ENCODE measurements at regions not wholly inside any gene's neighbourhood (a gene's known extent, or its start where the extent isn't known, plus 50 kb on each side); places are given as distances from the start of the nearest gene placed in this dataset.
"Not testable (repeated sequence)": the region's sequence is repeated elsewhere in the genome, so short reads cannot be mapped to it uniquely, and the experiment has no call there.

DNA sequence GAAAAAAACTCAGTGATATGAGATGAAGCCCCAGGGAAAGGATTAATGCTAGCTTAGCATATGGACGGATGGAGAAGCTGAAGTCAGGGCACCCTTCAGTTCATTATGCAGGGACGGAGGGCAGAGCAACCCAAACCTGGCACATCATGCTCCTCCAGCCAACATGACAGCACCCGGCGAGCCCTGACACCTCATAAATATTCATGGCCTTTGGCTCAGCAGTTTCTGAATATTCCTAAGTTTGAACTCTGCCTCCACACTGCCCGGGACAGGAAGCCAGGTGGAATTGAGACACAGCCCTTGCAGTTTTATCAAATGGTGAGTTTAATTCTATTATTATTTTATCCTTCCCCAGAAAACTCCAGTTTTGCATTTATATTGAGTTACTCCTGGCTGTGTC is 87.3 kb upstream of the SH3BP4 start:
- H3K36me3 ChIP-seq (ENCODE audit: insufficient read depth, low read length) = no peaks in the 10 kb centered on the region
- no peak overlapping the region for H3K4me3 ChIP-seq (ENCODE audit: low read depth in 1 of 2, low read length in 2 of 2)
- no peaks in the 10 kb centered on the region for H3K4me1 ChIP-seq (ENCODE audit: insufficient read depth, low read length)
- DNase-seq (no peak), ATAC-seq (ENCODE audit: insufficient read depth, low read depth) (no peak)
- no peak overlapping the region for H3K9ac ChIP-seq (ENCODE audit: low read depth, low read length)
- H3K27ac ChIP-seq (ENCODE audit: low read length) = no peak overlapping the region
- TF ChIP-seq, protein P1, sequence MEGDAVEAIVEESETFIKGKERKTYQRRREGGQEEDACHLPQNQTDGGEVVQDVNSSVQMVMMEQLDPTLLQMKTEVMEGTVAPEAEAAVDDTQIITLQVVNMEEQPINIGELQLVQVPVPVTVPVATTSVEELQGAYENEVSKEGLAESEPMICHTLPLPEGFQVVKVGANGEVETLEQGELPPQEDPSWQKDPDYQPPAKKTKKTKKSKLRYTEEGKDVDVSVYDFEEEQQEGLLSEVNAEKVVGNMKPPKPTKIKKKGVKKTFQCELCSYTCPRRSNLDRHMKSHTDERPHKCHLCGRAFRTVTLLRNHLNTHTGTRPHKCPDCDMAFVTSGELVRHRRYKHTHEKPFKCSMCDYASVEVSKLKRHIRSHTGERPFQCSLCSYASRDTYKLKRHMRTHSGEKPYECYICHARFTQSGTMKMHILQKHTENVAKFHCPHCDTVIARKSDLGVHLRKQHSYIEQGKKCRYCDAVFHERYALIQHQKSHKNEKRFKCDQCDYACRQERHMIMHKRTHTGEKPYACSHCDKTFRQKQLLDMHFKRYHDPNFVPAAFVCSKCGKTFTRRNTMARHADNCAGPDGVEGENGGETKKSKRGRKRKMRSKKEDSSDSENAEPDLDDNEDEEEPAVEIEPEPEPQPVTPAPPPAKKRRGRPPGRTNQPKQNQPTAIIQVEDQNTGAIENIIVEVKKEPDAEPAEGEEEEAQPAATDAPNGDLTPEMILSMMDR (IDR thresholded peaks at IDR 0.05; ENCODE audit: borderline replicate concordance, extremely low read depth, low read length, poor library complexity, severe bottlenecking) = no peak
- TF ChIP-seq EZH2 (IDR thresholded peaks at IDR 0.05; ENCODE audit: borderline replicate concordance, low read depth, low read length, severe bottlenecking) = no peak
- peaks cover 18% of the 10 kb centered on the region for H3K27me3 ChIP-seq (ENCODE audit: insufficient read depth, low read length, poor library complexity)
- no peaks in the 10 kb centered on the region for H4K20me1 ChIP-seq (ENCODE audit: insufficient read depth, low read length)
- no peaks in the 10 kb centered on the region for H3K9me3 ChIP-seq (ENCODE audit: insufficient read depth, low read length, severe bottlenecking)
- H3K79me2 ChIP-seq (ENCODE audit: insufficient read depth, low read length) = no peaks in the 10 kb centered on the region
- no peak overlapping the region for H3K4me2 ChIP-seq (ENCODE audit: insufficient read depth, low read length)
- no peak overlapping the region for H2AFZ ChIP-seq (ENCODE audit: low read depth, low read length)

DNA sequence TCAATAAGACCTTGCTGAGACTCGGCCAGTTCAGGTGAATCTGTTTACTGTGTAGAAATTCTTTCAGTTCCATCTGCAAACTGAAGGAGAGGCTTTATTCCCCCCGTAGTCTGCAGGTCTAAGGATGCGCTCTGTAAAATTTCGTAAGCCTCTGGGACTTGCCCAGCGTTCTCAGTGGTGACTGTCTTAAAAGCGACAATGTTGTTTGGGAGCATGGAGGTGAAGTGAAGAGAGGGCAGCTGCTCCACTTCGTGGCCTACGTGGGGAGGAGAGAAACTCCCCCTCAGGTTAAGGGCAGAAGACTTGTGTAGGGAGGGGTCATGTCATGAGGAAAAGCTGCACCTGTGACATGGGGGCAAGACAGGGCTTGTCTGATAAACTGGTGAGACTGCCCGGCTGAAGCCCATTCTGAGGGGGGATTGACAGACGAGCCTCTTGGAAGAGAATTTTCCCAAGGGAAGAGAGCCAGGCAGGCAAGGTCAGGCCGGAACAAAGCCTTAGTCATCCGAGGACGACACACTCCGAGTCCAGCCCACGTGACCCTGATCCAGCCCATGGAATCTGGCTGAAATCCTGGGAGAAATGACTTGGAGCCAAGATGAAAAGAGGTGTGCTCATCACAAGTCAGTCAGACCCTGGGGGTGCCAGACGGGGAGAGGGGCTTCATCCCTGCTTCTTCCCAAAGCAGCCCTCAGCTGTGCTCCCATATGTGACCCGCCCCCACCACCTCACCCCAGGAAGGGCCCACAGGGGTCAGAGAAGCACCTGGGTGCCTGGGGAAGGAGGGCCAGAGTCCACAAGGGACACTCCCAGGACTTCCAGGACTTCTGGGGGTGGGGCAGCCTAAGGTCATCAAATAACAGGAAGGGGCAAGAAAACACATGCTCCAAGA is 88.5 kb upstream of the SH3BP4 start:
- no peak overlapping the region for H3K27ac ChIP-seq (ENCODE audit: low read length)
- TF ChIP-seq, protein P1 (IDR thresholded peaks at IDR 0.05; ENCODE audit: borderline replicate concordance, extremely low read depth, low read length, poor library complexity, severe bottlenecking) = no peak
- TF ChIP-seq EZH2 (IDR thresholded peaks at IDR 0.05; ENCODE audit: borderline replicate concordance, low read depth, low read length, severe bottlenecking) = no peak
- no peak for DNase-seq
- H3K4me3 ChIP-seq (ENCODE audit: low read depth in 1 of 2, low read length in 2 of 2) = no peak overlapping the region
- no peaks in the 10 kb centered on the region for H3K9me3 ChIP-seq (ENCODE audit: insufficient read depth, low read length, severe bottlenecking)
- H3K36me3 ChIP-seq (ENCODE audit: insufficient read depth, low read length) = no peaks in the 10 kb centered on the region
- H3K4me2 ChIP-seq (ENCODE audit: insufficient read depth, low read length) = no peak overlapping the region
- H4K20me1 ChIP-seq (ENCODE audit: insufficient read depth, low read length) = no peaks in the 10 kb centered on the region
- H3K27me3 ChIP-seq (ENCODE audit: insufficient read depth, low read length, poor library complexity) = peaks cover 23% of the 10 kb centered on the region
- no peaks in the 10 kb centered on the region for H3K4me1 ChIP-seq (ENCODE audit: insufficient read depth, low read length)
- no peak overlapping the region for H3K9ac ChIP-seq (ENCODE audit: low read depth, low read length)
- ATAC-seq (ENCODE audit: insufficient read depth, low read depth) = no peak
- H3K79me2 ChIP-seq (ENCODE audit: insufficient read depth, low read length) = no peaks in the 10 kb centered on the region
- no peak overlapping the region for H2AFZ ChIP-seq (ENCODE audit: low read depth, low read length)

DNA sequence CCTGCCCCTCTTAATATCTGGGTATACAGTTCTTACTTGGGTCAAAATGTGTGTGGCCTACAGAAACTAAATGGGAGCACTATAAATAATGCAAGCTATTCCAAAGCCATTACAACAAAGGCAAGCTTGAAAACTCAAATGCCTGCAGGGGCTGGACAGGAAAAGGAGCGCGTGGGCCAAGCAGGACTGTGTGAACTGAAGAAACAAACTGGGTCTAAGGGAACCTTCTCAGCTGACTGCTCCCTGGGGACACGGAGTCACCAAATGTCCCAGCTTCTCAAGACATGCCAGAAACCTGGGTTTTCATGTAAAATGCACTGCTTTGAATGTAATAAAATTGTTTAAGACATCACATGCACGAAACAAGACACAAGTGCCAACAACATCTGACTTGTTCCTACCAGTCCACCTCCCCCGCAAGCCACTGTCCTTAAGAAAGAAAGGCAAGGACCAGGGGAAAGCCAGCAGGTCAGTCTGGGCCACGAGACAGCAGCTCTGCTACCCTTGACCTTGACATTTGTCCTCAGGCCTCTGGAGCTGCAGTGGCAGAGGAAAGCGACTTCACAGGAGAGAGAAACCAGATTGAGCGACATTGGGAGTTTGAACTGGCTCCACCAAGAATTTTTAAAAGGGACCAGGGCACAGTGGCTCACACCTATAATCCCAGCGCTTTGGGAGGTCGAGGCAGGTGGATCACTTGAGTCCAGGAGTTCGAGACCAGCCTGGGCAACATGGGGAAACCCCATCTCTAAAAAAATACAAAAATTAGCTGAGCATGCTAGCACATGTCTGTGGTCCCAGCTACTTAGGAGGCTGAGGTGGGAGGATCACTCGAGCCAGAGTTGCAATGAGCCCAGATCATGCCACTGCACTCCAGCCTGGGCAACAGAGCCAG is 89.7 kb upstream of the SH3BP4 start:
- Histone ChIP-seq H4K20me1 (ENCODE audit: insufficient read depth, low read length) (no peaks in the 10 kb centered on the region), H3K4me3 (ENCODE audit: low read depth in 1 of 2, low read length in 2 of 2) (no peak overlapping the region), H3K9ac (ENCODE audit: low read depth, low read length) (no peak overlapping the region), H3K27ac (ENCODE audit: low read length) (no peak overlapping the region), H3K79me2 (ENCODE audit: insufficient read depth, low read length) (no peaks in the 10 kb centered on the region), H3K4me1 (ENCODE audit: insufficient read depth, low read length) (no peaks in the 10 kb centered on the region), H3K36me3 (ENCODE audit: insufficient read depth, low read length) (no peaks in the 10 kb centered on the region), H3K9me3 (ENCODE audit: insufficient read depth, low read length, severe bottlenecking) (no peaks in the 10 kb centered on the region), H2AFZ (ENCODE audit: low read depth, low read length) (no peak overlapping the region), H3K27me3 (ENCODE audit: insufficient read depth, low read length, poor library complexity) (peaks cover 19% of the 10 kb centered on the region), H3K4me2 (ENCODE audit: insufficient read depth, low read length) (no peak overlapping the region)
- no peak for TF ChIP-seq EZH2 (IDR thresholded peaks at IDR 0.05; ENCODE audit: borderline replicate concordance, low read depth, low read length, severe bottlenecking)
- TF ChIP-seq, protein P1 (IDR thresholded peaks at IDR 0.05; ENCODE audit: borderline replicate concordance, extremely low read depth, low read length, poor library complexity, severe bottlenecking) = no peak
- no peak for ATAC-seq (ENCODE audit: insufficient read depth, low read depth)
- DNase-seq = no peak

DNA sequence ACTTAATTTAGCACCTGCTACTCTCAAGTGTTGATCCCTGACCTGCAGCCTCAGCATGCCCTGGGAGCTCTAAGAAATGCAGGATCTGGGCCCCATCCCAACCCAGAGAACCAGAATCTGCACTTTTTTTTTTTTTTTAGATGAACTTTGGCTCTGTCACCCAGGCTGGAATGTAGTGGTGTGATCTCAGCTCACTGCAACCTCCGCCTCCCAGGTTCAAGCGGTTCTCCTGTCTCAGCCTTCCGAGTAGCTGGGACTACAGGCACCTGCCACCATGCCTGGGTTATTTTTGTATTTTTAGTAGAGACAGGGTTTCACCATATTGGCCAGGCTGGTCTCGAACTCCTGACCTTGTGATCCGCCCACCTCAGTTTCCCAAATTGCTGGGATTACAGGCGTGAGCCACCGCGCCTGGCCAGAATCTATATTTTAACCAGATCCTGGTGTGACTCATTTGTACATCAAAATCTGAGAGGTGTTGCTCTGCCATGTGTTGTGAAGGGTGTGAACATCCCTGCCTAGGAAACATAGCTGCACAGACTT is 92.4 kb upstream of the SH3BP4 start:
- H3K9me3 ChIP-seq (ENCODE audit: insufficient read depth, low read length, severe bottlenecking); H3K79me2 ChIP-seq (ENCODE audit: insufficient read depth, low read length); DNase-seq; H3K4me3 ChIP-seq (ENCODE audit: low read depth in 1 of 2, low read length in 2 of 2); H3K4me1 ChIP-seq (ENCODE audit: insufficient read depth, low read length); H3K27ac ChIP-seq (ENCODE audit: low read length); H3K9ac ChIP-seq (ENCODE audit: low read depth, low read length); H3K36me3 ChIP-seq (ENCODE audit: insufficient read depth, low read length); H3K4me2 ChIP-seq (ENCODE audit: insufficient read depth, low read length); H4K20me1 ChIP-seq (ENCODE audit: insufficient read depth, low read length); ATAC-seq (ENCODE audit: insufficient read depth, low read depth); H2AFZ ChIP-seq (ENCODE audit: low read depth, low read length): not testable (repeated sequence)
- peaks cover 21% of the 10 kb centered on the region for H3K27me3 ChIP-seq (ENCODE audit: insufficient read depth, low read length, poor library complexity)

All from DND-41 (cell line).